SJSA1 (cell line): ENCODE measurements at regions not wholly inside any gene's neighbourhood (a gene's known extent, or its start where the extent isn't known, plus 50 kb on each side); places are given as distances from the start of the nearest gene placed in this dataset.
"Not testable (repeated sequence)": the region's sequence is repeated elsewhere in the genome, so short reads cannot be mapped to it uniquely, and the experiment has no call there.

Source experiments
- DNase-seq, 2 experiments: peaks; one replicate each; pipeline ENCODE4 v3.0.0-alpha.2; 2015 to 2020; ENCODE audit warnings: low spot score in 2 of 2, low read depth in 1 of 2
- H3K27ac ChIP-seq: fragments of 250-450 bp; sonication (Bioruptor Pico); 2 replicates; pipeline ENCODE4 v1.5.1; 2020; ENCODE audit warnings: mild to moderate bottlenecking, moderate library complexity
- H3K27me3 ChIP-seq: fragments of 250-450 bp; sonication (Bioruptor Pico); replicated peaks from 2 replicates; pipeline ENCODE4 v1.5.1; 2020; ENCODE audit warnings: mild to moderate bottlenecking, moderate library complexity
- H3K36me3 ChIP-seq: fragments of 250-450 bp; sonication (Bioruptor Pico); 2 replicates; pipeline ENCODE4 v1.5.1; 2020; ENCODE audit warnings: mild to moderate bottlenecking
- H3K4me1 ChIP-seq: fragments of 250-450 bp; sonication (Bioruptor Pico); replicated peaks from 2 replicates; pipeline ENCODE4 v1.6.1; 2021; ENCODE audit warnings: mild to moderate bottlenecking
- H3K4me3 ChIP-seq: fragments of 250-450 bp; sonication (Bioruptor Pico); 2 replicates; pipeline ENCODE4 v1.5.1; 2020; ENCODE audit warnings: mild to moderate bottlenecking
- H3K9me3 ChIP-seq: fragments of 250-450 bp; sonication (Bioruptor Pico); replicated peaks from 2 replicates; pipeline ENCODE4 v1.5.1; 2020; ENCODE audit warnings: mild to moderate bottlenecking

GRCh38 chr7:68063171-68063570 is 1066.5 kb downstream of the TYW1 start:
- no peaks in the 10 kb centered on the region for H3K27me3 ChIP-seq
- no peaks in the 10 kb centered on the region for H3K4me1 ChIP-seq
- no peaks in the 10 kb centered on the region; the same call in 1 of the 2 replicates for H3K9me3 ChIP-seq
- no peak overlapping the region for H3K4me3 ChIP-seq
- no peak overlapping the region for H3K27ac ChIP-seq
- no peaks in the 10 kb centered on the region for H3K36me3 ChIP-seq
- DNase-seq = no peak

- H3K27ac ChIP-seq = no peak overlapping the region
- H3K9me3 ChIP-seq = no peaks in the 10 kb centered on the region; the same call in 1 of the 2 replicates
- no peaks in the 10 kb centered on the region for H3K4me1 ChIP-seq
- no peak overlapping the region for H3K4me3 ChIP-seq
- DNase-seq = no peak
- no peaks in the 10 kb centered on the region for H3K27me3 ChIP-seq
- H3K36me3 ChIP-seq = no peaks in the 10 kb centered on the region
These were observed 1068.9 kb downstream of the TYW1 start for GRCh38 chr7:68065581-68065980.

- H3K27me3 ChIP-seq = no peaks in the 10 kb centered on the region
- H3K9me3 ChIP-seq = no peaks in the 10 kb centered on the region; the same call in 1 of the 2 replicates
- H3K4me3 ChIP-seq = no peak overlapping the region
- H3K36me3 ChIP-seq = no peaks in the 10 kb centered on the region
- no peak overlapping the region for H3K27ac ChIP-seq
- no peak for DNase-seq
- H3K4me1 ChIP-seq = no peaks in the 10 kb centered on the region
These were observed 1071.2 kb downstream of the TYW1 start for GRCh38 chr7:68067845-68068244.

- DNase-seq = no peak
- no peak overlapping the region for H3K27ac ChIP-seq
- no peaks in the 10 kb centered on the region; the same call in 1 of the 2 replicates for H3K9me3 ChIP-seq
- no peak overlapping the region for H3K4me3 ChIP-seq
- H3K27me3 ChIP-seq = no peaks in the 10 kb centered on the region
- no peaks in the 10 kb centered on the region for H3K4me1 ChIP-seq
- H3K36me3 ChIP-seq = no peaks in the 10 kb centered on the region
These were observed 1074.4 kb downstream of the TYW1 start for GRCh38 chr7:68070992-68071391.

- Histone ChIP-seq H3K36me3 (no peaks in the 10 kb centered on the region), H3K4me3 (no peak overlapping the region), H3K4me1 (no peaks in the 10 kb centered on the region), H3K27me3 (no peaks in the 10 kb centered on the region), H3K9me3 (no peaks in the 10 kb centered on the region; the same call in 1 of the 2 replicates), H3K27ac (no peak overlapping the region)
- no peak for DNase-seq
These were observed 1077.1 kb downstream of the TYW1 start for GRCh38 chr7:68073701-68074100.

- Histone ChIP-seq H3K27ac (no peak overlapping the region), H3K4me3 (no peak overlapping the region), H3K9me3 (no peaks in the 10 kb centered on the region; the same call in 1 of the 2 replicates), H3K27me3 (no peaks in the 10 kb centered on the region), H3K4me1 (no peaks in the 10 kb centered on the region), H3K36me3 (no peaks in the 10 kb centered on the region)
- no peak for DNase-seq
These were observed 1077.6 kb downstream of the TYW1 start for GRCh38 chr7:68074242-68074641.

- no peaks in the 10 kb centered on the region; the same call in 1 of the 2 replicates for H3K9me3 ChIP-seq
- H3K4me1 ChIP-seq = no peaks in the 10 kb centered on the region
- H3K27me3 ChIP-seq = no peaks in the 10 kb centered on the region
- DNase-seq = no peak
- H3K4me3 ChIP-seq = no peak overlapping the region
- H3K36me3 ChIP-seq = no peaks in the 10 kb centered on the region
- no peak overlapping the region for H3K27ac ChIP-seq
These were observed 1081.6 kb downstream of the TYW1 start for GRCh38 chr7:68078157-68078710.

- not testable (repeated sequence) for H3K27me3 ChIP-seq, H3K9me3 ChIP-seq, DNase-seq, H3K27ac ChIP-seq, H3K4me3 ChIP-seq, H3K36me3 ChIP-seq, H3K4me1 ChIP-seq
These were observed 1085.7 kb downstream of the TYW1 start for GRCh38 chr7:68082066-68082960.

- not testable (repeated sequence) for DNase-seq, H3K36me3 ChIP-seq, H3K9me3 ChIP-seq, H3K4me3 ChIP-seq, H3K4me1 ChIP-seq, H3K27me3 ChIP-seq, H3K27ac ChIP-seq
These were observed 1086.5 kb downstream of the TYW1 start for GRCh38 chr7:68082961-68083657.

- H3K9me3 ChIP-seq = no peaks in the 10 kb centered on the region
- no peaks in the 10 kb centered on the region for H3K36me3 ChIP-seq
These were observed 1090.8 kb downstream of the TYW1 start for GRCh38 chr7:68087401-68087800.

GRCh38 chr7:68088879-68089278 is 1092.2 kb downstream of the TYW1 start:
- no peak overlapping the region for H3K4me3 ChIP-seq
- no peaks in the 10 kb centered on the region for H3K27me3 ChIP-seq
- H3K4me1 ChIP-seq = no peaks in the 10 kb centered on the region
- no peak for DNase-seq
- no peaks in the 10 kb centered on the region for H3K9me3 ChIP-seq
- no peak overlapping the region for H3K27ac ChIP-seq
- H3K36me3 ChIP-seq = no peaks in the 10 kb centered on the region

More at GRCh38 chr7:68087401-68087800, 1090.8 kb downstream of the TYW1 start:
- no peaks in the 10 kb centered on the region for H3K27me3 ChIP-seq
- no peaks in the 10 kb centered on the region for H3K4me1 ChIP-seq
- DNase-seq = no peak
- H3K4me3 ChIP-seq = no peak overlapping the region
- H3K27ac ChIP-seq = no peak overlapping the region

- not testable (repeated sequence) for H3K27ac ChIP-seq, H3K27me3 ChIP-seq, H3K4me1 ChIP-seq, DNase-seq, H3K4me3 ChIP-seq, H3K36me3 ChIP-seq, H3K9me3 ChIP-seq
These were observed 1093.6 kb downstream of the TYW1 start for GRCh38 chr7:68090256-68090655.

GRCh38 chr7:68103319-68103718 is 1106.7 kb downstream of the TYW1 start:
- no peak for DNase-seq
- Histone ChIP-seq H3K27me3 (no peaks in the 10 kb centered on the region), H3K4me1 (no peaks in the 10 kb centered on the region), H3K9me3 (no peaks in the 10 kb centered on the region; the same call in 1 of the 2 replicates), H3K36me3 (no peaks in the 10 kb centered on the region), H3K4me3 (no peak overlapping the region), H3K27ac (no peak overlapping the region)

GRCh38 chr7:68107261-68107660 is 1110.6 kb downstream of the TYW1 start:
- Histone ChIP-seq H3K4me1 (no peaks in the 10 kb centered on the region), H3K27ac (no peak overlapping the region), H3K9me3 (no peaks in the 10 kb centered on the region), H3K27me3 (no peaks in the 10 kb centered on the region), H3K4me3 (no peak overlapping the region), H3K36me3 (no peaks in the 10 kb centered on the region)
- DNase-seq = no peak
